GM11168 (cell line): ENCODE measurements at regions not wholly inside any gene's neighbourhood (a gene's known extent, or its start where the extent isn't known, plus 50 kb on each side); places are given as distances from the start of the nearest gene placed in this dataset.
"Not testable (repeated sequence)": the region's sequence is repeated elsewhere in the genome, so short reads cannot be mapped to it uniquely, and the experiment has no call there.

ENCODE experiments used
- in situ Hi-C: fragments of 300-500 bp; cut with MboI; formaldehyde crosslinking; loops from one replicate; pipeline ENCODE4 v1.12.0; 2022; ENCODE audit warnings: low sequenced_read_pairs; ENCODE audit not compliant: unreplicated experiment

DNA sequence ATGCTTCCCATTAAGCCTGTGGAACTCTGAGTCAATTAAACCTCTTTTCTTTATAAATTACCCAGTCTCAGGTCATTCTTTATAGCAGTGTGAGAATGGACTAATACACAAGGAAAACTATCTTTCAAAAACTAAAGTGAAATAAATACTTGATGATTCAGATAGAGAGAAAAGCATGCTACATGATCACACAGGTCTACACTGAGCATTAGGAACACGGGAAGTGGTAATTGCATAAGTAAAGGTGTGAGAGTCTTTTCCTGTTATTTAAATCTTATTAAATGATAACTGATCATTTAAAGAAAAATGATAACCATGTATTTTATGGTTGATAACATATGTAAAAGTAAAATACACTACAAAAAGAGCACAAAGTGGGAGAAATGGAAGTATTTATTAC lies 812.0 kb upstream of the RAB6C start:
- in situ Hi-C loops, result no loop called here

DNA sequence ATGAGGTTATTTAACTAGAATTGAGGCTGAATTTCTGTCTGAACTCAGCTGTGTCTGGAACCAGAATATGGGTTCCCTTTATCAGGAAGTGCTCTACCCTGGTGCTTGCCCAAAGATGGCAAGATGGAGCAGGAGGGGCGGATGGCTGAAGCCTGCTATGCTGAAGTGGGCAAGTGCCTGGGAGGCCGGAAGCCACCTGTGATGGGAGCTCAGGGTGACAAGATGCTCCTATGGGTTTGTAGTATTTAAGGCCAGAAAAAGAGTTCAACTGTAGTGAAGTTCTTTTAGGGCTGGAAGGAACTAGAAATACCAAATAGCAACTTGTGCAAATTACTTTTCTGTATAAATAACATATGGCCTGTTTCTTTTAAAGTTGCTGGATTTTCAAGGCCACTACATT lies 808.9 kb upstream of the RAB6C start:
- in situ Hi-C loops, result no loop called here

DNA sequence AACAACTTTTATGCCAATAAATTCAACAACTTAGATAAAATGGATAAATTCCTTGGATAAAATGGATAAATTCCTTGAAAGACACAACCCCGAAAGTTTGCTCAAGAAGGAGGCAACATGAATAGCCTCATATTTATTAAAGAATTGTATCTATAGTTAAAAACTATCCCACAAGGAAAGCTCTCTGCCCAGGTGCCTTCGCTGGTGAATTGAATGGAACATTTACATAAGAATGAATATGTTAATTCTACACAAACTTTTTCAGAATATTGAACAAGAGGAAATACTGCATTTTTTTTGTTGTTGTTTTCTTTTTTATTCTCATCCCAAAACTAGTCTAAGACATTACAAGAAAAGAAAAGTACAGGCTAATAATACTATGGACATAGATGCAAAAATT lies 805.3 kb upstream of the RAB6C start:
- in situ Hi-C loops, result no loop called here

DNA sequence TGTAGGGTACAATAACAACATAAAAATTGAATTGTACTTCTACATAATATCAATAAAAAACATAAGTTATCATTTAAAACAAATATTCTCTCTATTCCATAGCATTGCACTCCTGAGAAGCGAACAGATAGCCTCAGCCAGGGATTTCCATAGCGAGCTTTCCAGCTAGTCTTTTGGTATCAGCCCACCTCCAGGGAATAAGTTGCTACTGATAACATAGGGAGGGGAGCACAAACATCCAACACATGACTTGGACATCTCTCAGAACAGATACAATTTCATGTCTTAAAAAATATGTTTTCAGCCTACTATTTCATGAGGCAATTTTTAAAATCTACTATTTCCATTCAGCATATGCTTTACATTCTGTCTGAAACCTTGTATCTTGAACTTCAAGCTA lies 804.4 kb upstream of the RAB6C start:
- in situ Hi-C loops, result no loop called here

DNA sequence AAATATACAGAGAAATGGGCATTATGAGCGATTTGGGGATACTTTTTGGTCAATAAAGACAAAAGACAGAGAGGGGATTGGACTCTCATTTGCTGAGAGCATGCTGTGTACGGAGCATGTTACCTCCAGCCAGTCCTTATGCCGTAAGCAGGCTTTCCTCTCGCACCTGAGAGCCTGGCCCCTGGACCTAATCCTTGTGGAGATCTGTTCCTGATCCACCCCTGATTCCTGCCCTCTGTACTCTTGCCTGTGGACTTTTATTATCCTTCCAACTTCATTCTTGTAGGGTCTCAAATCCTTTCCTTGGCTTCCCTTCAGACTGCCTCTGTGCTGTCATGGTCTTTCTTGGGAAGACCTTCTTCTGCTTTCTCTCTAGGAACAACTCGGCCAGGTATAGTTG lies 803.1 kb upstream of the RAB6C start:
- in situ Hi-C loops, result no loop called here

DNA sequence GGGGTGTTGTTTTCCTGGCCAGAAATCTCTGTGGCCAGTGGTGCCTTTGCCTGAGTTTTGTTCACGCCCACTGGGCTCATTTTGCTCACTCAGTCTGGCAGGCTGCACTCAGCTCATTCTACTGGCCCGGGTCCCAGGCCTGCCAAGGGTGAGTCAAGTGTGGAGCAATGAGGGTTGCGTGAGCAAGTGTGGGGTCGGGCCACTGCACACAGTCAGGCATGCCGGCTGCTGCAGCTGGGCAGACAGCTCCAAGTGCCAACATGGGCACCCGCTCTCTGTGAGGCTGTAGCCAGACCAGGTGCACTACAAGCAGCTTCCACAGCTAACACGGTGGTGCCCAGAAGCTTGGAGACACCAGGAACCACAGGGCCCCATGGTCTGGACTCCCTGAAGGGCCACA lies 801.1 kb upstream of the RAB6C start:
- in situ Hi-C loops, result no loop called here

DNA sequence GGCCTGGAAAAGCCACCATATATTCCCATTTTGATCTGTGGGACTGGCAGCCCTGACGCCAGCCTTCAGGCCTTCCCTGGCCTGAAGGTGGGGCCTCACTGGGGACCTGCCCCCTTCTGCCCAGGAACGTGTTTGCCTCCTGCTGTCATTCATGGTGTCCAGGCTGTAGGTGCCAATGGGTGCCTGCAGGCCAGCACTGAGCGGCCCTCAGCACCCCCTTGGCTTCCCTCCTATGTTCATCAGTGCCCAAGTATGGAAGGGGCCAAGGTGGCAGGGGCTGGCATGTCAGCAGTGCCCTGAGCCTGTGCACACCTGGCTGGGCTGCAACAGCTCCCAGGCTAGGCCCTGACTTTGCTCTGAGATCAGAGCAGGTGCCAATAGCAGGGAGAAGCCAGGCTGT lies 800.3 kb upstream of the RAB6C start:
- in situ Hi-C loops, result no loop called here

DNA sequence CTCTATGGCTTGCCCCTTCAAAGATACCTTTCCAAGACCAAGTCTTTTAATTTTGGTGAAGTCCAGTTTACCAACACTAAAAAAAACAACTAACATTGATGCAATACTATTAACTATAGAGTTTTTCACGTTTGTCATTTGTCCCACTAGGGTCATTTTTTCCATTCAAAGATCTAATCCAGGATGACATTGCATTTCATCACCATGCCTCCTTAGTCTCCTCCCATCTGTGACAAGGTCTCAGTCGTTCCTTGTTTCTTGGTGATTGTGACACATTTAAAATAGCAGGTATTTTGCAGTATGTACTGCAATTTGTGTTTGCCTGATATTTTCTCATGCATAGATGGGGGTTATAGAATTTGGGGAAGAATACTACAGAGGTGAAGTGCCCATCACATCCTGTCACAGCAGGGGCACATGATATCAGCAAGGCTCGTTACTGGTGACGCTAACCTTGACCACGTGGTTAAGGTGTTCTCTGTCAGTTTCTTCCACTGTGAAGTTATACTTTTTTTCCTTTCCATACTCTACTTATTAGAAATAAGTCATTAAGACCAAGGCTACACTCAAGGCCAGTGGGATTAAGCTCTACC lies 799.2 kb upstream of the RAB6C start:
- in situ Hi-C loops, result no loop called here

DNA sequence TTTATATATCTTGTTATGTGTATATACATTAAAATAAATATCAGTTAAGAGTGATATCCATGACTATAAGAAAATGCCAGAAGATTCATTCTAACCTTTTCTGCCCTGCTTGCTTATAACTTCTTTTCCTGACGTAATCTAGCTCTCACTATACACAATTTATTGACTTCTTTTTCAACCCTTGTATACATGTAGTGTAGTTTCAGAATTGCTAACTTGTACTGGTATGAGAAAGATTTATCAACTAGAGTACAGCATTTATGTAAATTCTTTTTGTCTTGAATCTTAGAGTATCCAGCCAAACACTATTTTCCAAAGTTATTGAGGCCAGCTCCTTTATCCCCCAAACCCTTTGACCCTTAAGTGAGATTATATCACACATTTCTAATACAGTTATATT lies 798.0 kb upstream of the RAB6C start:
- in situ Hi-C loops, result no loop called here

DNA sequence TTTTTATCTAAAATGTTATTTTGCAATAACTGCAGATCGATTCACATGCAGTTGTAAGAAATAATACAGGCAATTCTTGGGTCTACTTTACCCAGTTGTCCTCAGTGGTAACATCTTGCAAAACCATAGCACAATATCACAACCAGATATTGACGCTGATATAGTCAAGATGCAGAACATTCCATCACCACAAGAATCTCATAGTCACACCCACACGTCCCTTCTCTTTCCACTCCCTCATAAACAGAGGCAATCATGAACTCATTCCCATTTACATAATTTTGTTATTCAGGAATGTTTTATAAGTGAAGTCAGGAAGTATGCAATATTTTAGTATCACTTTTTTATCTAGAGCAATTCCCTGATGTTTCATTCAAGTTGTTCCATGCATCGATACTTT lies 797.5 kb upstream of the RAB6C start:
- in situ Hi-C loops, result no loop called here

DNA sequence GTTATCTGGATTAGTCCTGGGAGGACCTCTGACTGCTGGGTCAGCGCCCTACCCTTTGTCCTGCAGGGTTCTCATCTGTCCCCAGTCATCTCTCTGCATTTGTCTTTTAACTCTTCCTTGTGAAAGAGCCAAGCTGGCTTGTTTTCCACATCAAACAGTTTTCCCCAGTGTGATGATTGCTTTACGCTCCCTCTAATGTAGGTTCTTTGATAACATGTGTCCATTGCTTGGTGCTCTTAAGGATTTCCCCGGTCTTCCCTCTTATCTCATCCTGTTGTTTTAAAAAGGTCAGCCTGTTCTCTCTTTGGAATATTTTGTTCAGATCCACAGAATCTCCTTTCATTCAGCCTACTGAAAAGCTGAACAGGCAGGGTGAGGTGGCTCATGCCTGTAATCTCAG lies 792.1 kb upstream of the RAB6C start:
- in situ Hi-C loops, result no loop called here

DNA sequence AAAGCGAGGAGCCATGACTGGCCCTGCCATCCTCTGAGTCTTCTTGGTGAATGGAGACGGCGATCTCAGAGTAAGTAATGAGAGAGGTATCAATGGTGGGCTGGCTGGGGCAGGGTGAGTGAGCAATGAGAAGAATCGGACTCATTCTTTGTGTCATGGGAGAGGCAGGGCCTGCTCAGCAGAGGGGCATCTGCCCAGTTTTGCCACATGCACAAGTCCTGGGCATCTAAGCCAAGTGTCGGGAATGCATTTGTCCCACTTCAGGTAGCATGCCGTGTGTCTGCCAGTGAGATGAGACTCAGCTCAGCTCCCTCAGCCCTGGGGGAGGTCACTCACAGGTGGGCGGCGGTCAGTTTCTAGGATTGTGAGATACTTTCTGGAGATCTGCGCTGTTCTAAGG lies 791.0 kb upstream of the RAB6C start:
- in situ Hi-C loops, result no loop called here

DNA sequence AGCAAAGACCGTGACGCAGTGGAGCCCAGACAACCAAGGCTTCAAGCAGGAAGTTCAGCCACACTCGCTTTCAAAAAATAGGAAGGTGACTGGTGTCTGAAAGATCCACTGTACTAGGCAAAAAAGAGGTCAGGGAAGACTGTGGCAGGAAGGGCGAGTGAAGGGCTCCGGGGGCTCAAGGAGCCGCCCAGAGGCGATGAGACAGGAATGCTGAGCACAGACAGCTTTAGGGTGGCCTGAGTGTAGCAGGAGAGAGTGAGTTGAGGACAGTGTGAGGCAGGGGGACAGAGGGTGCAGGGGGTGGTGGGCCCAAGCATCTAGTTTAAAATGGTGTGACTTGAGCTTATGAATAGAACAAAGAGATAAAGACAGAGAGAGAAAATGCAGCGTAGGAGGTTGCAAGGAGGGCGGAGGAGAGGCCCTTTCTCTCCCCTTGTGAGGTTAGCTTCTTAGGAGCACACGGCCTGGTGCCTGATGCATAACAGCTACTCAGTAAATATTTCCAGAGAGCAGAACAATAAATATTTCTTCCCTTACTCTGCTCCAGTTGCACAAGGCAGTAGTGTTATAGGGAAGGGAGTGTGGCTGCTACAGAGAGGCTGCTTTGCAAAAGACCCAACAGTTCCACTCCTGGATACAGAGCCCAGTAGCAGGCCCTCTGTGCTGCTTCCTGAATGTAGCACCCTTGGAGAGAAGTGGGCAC lies 789.7 kb upstream of the RAB6C start:
- in situ Hi-C loops, result no loop called here

DNA sequence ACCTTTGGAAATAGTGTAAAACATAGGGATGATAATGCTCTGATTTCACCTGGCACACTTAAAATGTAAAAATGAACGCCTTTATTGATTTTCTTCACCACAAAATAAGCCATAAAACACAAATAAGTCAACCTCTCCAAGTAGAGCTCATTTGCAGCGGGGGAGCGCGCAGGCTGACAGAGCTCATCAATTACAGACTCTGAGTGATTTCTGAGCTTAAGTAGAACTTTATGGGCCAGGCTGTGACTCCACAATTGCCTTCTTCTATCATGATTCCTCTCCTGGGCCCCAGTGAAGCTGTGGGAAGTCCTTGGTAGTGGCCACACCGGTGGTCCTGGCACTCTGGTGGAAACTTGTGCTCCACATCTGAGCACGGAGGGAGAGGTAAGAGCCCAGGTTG lies 789.0 kb upstream of the RAB6C start:
- in situ Hi-C loops, result no loop called here

DNA sequence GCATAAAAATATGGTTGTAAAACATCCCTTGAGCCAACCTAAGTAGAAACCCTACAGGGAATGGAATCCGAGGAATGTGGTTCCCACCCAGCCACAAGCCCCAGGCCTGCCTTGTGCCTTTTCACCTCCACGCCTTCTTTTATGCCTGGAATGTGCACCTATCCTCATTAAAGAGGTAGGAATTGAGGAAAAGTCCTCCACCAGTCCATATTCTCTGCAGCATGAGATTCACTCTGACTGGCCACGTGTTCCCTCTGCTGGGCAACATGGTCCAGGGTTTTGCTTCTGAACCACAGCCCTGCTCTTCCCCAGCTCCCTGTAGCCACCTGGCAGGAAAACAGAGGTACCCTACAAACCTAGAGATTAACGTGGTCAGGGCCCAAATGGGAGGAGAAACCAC lies 787.9 kb upstream of the RAB6C start:
- in situ Hi-C loops, result no loop called here

DNA sequence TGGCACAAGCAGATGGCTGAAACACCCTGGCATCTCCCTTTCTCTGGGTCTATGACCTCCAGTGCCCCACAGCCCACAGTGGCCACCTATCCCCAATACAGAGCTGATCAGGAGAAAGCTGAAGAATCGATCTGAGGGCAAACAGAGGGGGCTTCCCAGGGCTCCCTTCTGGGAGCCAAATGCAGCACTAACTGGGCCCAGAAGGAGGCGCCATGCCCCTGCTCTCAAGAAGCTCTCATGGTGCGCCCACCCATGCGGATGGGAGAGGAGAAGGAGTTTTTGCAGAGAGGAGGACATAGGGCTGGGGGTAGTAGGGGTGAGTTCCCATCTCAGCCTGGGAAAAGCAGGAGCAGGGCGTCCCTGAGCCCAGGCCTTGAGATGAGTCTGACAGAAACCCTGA lies 787.3 kb upstream of the RAB6C start:
- in situ Hi-C loops, result no loop called here

DNA sequence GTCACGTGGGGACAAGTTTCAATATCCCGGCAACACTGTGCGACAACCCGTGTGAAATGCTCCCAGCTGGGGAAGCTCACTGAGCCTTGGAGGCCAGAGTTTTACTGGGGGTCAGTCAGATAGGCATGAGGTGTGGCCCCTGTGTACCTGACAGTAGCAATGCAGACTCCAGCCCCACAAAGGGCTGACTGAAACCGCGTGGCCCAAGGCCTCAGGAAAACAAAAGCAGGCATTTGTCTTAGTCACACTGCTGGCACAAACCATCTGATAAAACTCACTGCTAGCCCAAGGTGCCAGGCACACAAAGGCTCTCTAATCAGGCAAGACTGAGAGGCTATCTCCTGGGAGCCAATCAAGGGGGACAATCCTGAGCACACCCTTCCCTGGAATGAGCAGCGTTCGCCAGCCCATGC lies 786.6 kb upstream of the RAB6C start:
- in situ Hi-C loops, result no loop called here

DNA sequence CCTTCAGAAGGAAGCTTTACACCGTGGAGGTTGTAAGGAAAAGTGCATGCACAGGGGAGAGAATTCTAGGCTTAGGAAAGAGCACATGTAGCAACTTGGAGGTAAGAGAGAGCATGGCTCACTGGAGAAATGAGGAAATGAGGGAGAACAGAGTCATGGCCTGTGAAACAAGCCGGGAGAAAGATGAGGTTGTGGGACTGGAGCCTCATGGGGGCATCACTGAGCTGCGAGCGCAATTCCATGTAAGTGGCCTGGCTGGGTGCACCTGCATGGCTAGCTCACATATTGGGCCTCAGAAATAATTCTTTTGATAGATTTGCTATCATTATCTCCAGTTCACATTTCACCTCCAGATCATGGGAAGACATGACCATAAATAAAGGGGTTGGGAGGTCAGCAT lies 785.5 kb upstream of the RAB6C start:
- in situ Hi-C loops, result no loop called here

DNA sequence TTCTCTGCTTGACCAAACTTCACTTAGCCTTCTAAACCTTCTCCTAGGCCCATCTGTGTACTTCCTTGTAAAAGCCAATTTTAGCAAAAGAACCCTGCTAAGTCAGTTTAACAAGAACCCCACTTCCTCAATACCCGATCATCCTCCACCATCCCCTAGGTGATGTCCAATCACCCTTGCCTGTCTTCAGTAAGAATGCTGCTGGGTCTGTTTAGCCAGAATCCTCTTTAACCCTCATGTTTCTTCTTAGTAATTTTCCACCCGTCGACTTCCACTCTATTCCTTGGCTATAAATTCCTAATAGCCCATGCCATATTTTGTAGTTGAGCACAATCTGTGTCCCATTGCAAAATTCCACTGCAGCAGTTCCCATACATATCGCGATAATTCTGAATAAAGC lies 780.0 kb upstream of the RAB6C start:
- in situ Hi-C loops, result no loop called here

DNA sequence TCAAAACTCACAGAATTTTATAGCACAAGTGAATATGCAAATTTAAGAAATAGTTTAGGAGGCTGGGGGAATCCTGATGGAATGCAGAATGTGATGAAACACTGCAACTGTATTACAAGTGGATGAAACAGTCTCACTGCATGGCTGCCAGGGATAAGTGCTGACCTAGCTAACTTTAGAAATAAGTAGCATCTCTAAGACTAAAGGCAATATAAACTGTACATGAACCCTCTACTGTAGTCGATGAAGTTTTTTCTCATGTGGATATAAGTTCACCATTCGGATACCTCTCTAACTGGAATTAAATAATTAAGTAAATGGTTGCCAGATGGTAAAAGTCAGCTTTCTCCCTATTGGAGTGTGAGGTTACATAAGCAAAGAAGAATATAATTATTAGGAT lies 777.8 kb upstream of the RAB6C start:
- in situ Hi-C loops, result no loop called here

DNA sequence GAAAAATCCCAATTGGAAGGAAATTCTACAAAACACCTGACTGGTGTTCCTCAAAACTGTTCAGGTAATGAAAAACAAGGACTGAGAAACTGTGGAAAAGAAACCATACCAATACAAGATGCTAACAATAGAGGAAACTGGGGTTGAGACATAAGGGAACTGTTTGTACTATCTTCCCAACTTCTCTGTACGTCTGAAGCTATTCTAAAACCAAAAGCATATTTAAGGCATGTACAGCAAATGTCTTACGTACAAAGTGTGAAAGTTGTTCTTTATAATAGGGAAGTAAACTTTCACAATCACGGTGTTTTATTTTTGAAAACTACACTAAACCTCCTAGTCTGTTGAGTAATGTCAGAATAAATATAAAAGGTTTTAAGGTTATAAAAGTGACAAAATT lies 776.1 kb upstream of the RAB6C start:
- in situ Hi-C loops, result no loop called here

DNA sequence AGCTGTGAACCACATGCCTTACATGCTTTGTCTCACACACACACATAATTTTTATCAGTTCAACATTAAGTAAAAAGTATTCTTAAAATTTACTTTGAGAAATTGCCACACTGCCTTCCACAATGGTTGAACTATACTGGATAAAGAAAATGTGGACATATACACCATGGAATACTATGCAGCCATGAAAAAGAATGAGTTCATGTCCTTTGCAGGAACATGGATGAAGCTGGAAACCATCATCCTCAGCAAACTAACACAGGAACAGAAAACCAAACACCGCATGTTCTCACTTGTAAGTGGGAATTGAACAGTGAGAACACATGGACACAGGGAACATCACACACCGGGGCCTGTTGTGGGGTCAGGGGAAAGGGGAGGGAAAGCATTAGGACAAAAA lies 774.9 kb upstream of the RAB6C start:
- in situ Hi-C loops, result not testable (repeated sequence)
